ENCODE measurements at regions not wholly inside any gene's neighbourhood (a gene's known extent, or its start where the extent isn't known, plus 50 kb on each side); places are given as distances from the start of the nearest gene placed in this dataset.

DNA sequence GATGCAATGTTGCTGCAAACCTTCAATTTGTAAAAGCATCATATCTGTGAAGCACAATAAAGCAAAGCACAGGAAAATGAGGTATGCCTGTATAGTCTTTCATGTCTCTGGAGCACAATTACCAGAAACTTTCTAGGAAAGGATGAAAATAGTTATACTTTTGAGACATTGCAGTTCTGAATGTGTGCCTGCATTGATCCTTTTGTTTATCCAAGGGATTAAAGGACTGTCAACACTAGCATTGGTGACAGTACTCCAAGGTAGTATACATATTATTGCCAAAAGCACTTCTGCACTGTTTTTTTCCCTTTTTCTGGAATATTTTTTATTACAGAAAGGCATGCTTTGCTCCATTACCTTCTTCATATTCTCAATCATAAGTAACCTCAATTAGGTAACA lies 476.0 kb downstream of the GABRG1 start:
- TF ChIP-seq, protein P1, sequence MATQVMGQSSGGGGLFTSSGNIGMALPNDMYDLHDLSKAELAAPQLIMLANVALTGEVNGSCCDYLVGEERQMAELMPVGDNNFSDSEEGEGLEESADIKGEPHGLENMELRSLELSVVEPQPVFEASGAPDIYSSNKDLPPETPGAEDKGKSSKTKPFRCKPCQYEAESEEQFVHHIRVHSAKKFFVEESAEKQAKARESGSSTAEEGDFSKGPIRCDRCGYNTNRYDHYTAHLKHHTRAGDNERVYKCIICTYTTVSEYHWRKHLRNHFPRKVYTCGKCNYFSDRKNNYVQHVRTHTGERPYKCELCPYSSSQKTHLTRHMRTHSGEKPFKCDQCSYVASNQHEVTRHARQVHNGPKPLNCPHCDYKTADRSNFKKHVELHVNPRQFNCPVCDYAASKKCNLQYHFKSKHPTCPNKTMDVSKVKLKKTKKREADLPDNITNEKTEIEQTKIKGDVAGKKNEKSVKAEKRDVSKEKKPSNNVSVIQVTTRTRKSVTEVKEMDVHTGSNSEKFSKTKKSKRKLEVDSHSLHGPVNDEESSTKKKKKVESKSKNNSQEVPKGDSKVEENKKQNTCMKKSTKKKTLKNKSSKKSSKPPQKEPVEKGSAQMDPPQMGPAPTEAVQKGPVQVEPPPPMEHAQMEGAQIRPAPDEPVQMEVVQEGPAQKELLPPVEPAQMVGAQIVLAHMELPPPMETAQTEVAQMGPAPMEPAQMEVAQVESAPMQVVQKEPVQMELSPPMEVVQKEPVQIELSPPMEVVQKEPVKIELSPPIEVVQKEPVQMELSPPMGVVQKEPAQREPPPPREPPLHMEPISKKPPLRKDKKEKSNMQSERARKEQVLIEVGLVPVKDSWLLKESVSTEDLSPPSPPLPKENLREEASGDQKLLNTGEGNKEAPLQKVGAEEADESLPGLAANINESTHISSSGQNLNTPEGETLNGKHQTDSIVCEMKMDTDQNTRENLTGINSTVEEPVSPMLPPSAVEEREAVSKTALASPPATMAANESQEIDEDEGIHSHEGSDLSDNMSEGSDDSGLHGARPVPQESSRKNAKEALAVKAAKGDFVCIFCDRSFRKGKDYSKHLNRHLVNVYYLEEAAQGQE (IDR thresholded peaks at IDR 0.05; ENCODE audit: borderline replicate concordance) = no peak
- TF ChIP-seq POLR2AphosphoS5 (IDR thresholded peaks at IDR 0.05) = no peak
- TF ChIP-seq, protein P2, sequence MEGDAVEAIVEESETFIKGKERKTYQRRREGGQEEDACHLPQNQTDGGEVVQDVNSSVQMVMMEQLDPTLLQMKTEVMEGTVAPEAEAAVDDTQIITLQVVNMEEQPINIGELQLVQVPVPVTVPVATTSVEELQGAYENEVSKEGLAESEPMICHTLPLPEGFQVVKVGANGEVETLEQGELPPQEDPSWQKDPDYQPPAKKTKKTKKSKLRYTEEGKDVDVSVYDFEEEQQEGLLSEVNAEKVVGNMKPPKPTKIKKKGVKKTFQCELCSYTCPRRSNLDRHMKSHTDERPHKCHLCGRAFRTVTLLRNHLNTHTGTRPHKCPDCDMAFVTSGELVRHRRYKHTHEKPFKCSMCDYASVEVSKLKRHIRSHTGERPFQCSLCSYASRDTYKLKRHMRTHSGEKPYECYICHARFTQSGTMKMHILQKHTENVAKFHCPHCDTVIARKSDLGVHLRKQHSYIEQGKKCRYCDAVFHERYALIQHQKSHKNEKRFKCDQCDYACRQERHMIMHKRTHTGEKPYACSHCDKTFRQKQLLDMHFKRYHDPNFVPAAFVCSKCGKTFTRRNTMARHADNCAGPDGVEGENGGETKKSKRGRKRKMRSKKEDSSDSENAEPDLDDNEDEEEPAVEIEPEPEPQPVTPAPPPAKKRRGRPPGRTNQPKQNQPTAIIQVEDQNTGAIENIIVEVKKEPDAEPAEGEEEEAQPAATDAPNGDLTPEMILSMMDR (IDR thresholded peaks at IDR 0.05; ENCODE audit: poor library complexity, severe bottlenecking) = no peak
- no peak for TF ChIP-seq RAD21 (conservative IDR thresholded peaks at IDR 0.05)
- TF ChIP-seq EP300 (conservative IDR thresholded peaks at IDR 0.05; ENCODE audit: poor library complexity, severe bottlenecking) = no peak
- no peak for TF ChIP-seq EZH2 (IDR thresholded peaks at IDR 0.05; ENCODE audit: borderline replicate concordance, insufficient read depth, low read length, poor library complexity, severe bottlenecking)
